ENCODE measurements at regions not wholly inside any gene's neighbourhood (a gene's known extent, or its start where the extent isn't known, plus 50 kb on each side); places are given as distances from the start of the nearest gene placed in this dataset.
A peak's percentile ranks its signal among the peaks of the same experiment; 100 is the strongest.
"Not testable (repeated sequence)": the region's sequence is repeated elsewhere in the genome, so short reads cannot be mapped to it uniquely, and the experiment has no call there.

DNA sequence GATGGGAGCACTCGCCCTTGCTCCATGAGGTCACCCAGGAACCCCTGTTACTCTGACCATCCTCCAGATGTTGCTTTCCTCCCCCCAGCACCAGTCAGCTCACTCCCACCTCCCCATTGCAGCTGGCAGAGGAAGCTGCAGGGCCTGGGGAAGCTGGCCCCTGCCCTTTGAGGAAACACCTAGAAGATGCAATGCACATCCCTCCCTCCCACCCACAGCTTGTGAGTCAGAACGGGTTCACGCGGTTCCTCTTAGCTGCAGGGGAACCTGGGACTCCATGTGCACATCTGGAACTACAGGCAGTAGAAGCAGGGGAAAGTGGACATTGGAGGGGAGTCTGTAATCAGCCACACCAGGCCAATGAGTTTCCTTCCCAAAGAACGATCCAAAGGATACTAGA lies 96.9 kb downstream of the KATNIP start:
- Histone ChIP-seq H3K36me3 (ENCODE audit: control insufficient read depth in 4 of 4, insufficient read depth in 4 of 4, low read length in 3 of 4) (peaks cover 0 to 11% (median 2%) of the 10 kb centered on the region in 4 experiments), H3K27me3 (replicated peaks in 2 of 5; ENCODE audit: control insufficient read depth in 4 of 5, insufficient read depth in 5 of 5, low read length in 4 of 5) (no peaks in the 10 kb centered on the region), H3K27ac (ENCODE audit: insufficient read depth in 1 of 2, low read depth in 1 of 2, low read length in 2 of 2, poor library complexity in 1 of 2, severe bottlenecking in 2 of 2) (no peak overlapping the region), H3K4me1 (ENCODE audit: control extremely low read depth in 1 of 4, control insufficient read depth in 4 of 4, insufficient read depth in 4 of 4, low read length in 3 of 4) (peaks cover 0 to 11% (median 0%) of the 10 kb centered on the region in 4 experiments), H3K9me3 (ENCODE audit: control extremely low read depth in 1 of 5, control insufficient read depth in 4 of 5, insufficient read depth in 2 of 5, low read depth in 1 of 5, low read length in 4 of 5) (no peaks in the 10 kb centered on the region), H3K4me3 (ENCODE audit: control insufficient read depth in 1 of 7, extremely low read depth in 1 of 7, insufficient read depth in 4 of 7, low read depth in 2 of 7, low read length in 6 of 7) (no peak overlapping the region)
- WGBS (ENCODE audit: insufficient coverage): 73% methylated on average over 5 of the region's 5 CpGs
- DNase-seq: peak in 2 of 3 donors; percentile 34 to 44
- ChIA-PET POLR2A (no interaction called here), CTCF (interaction anchor here (1.8 kb wide), 1 partner anchor 16 kb away, joined by 3 read pairs; no protein-coding TSS in a partner anchor)

DNA sequence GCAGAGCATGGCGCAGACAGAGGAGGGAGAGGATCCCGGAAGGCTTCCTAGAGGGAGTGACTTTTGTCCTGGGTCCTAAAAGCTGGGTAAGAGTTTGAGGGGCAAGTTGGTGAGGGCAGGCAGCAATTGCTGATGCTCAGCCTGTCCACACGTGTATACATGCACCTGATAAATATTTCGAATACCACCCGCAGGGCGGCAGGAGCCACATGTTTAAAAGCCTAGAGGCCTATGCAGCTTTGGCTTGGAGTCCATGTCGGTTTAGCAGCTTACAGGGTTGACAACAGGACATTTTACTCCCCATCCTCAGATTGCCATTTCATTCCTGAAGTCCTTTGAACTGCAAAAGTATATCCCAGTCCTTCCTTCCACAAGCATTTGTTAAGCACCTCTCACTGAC lies 99.1 kb downstream of the KATNIP start:
- POLR2A ChIA-PET: no interaction called here
- WGBS (ENCODE audit: insufficient coverage): 100% methylated on average over 7 of the region's 7 CpGs
- Histone ChIP-seq H3K9me3 (ENCODE audit: control extremely low read depth in 1 of 5, control insufficient read depth in 4 of 5, insufficient read depth in 2 of 5, low read depth in 1 of 5, low read length in 4 of 5) (no peaks in the 10 kb centered on the region), H3K4me1 (ENCODE audit: control extremely low read depth in 1 of 4, control insufficient read depth in 4 of 4, insufficient read depth in 4 of 4, low read length in 3 of 4) (peaks cover 0 to 11% (median 0%) of the 10 kb centered on the region in 4 experiments), H3K4me3 (ENCODE audit: control insufficient read depth in 1 of 7, extremely low read depth in 1 of 7, insufficient read depth in 4 of 7, low read depth in 2 of 7, low read length in 6 of 7) (no peak overlapping the region), H3K36me3 (ENCODE audit: control insufficient read depth in 4 of 4, insufficient read depth in 4 of 4, low read length in 3 of 4) (peaks cover 0 to 11% (median 2%) of the 10 kb centered on the region in 4 experiments), H3K27ac (ENCODE audit: insufficient read depth in 1 of 2, low read depth in 1 of 2, low read length in 2 of 2, poor library complexity in 1 of 2, severe bottlenecking in 2 of 2) (no peak overlapping the region), H3K27me3 (replicated peaks in 2 of 5; ENCODE audit: control insufficient read depth in 4 of 5, insufficient read depth in 5 of 5, low read length in 4 of 5) (no peaks in the 10 kb centered on the region)
- DNase-seq: no peak
- CTCF ChIA-PET: interaction anchor here (1.2 to 1.4 kb wide), 2 partner anchors 9 to 20 kb away, joined by 3 to 4 read pairs; no protein-coding TSS in a partner anchor

DNA sequence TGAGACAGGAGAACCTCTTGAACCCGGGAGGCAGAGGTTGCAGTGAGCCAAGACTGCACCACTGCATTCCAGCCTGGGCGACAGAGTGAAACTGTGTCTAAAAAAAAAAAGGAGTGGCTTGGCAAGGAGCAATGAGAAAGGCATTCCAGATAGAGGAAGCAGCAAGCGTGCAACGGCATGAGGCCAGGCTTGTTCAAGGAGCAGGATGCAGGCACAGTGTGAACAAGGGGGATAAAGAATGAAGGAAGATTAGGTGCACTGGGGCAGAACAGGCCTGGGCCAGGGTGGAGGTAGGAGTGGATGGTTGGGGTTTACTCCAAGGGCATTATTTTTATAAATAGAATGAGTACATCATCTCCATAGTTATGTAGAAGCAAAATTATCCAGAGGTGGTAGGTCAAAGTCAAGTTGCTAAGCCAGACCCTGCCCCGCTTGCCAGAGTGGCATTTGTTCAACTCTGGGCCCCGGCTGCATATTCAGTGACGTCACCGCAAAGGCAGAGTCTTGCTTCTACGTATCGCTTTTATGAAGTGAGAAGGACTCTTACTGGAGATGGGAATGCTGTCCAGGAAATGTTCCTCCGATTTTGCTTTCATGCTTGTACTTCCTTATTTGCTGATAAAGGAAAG lies 100.2 kb downstream of the KATNIP start:
- POLR2A ChIA-PET: no interaction called here
- H3K27ac ChIP-seq (ENCODE audit: insufficient read depth in 1 of 2, low read depth in 1 of 2, low read length in 2 of 2, poor library complexity in 1 of 2, severe bottlenecking in 2 of 2): no peak overlapping the region
- H3K27me3 ChIP-seq (replicated peaks in 2 of 5; ENCODE audit: control insufficient read depth in 4 of 5, insufficient read depth in 5 of 5, low read length in 4 of 5): no peaks in the 10 kb centered on the region
- peaks cover 0 to 11% (median 2%) of the 10 kb centered on the region in 4 experiments for H3K36me3 ChIP-seq (ENCODE audit: control insufficient read depth in 4 of 4, insufficient read depth in 4 of 4, low read length in 3 of 4)
- H3K4me3 ChIP-seq (ENCODE audit: control insufficient read depth in 1 of 7, extremely low read depth in 1 of 7, insufficient read depth in 4 of 7, low read depth in 2 of 7, low read length in 6 of 7): no peak overlapping the region
- H3K4me1 ChIP-seq (ENCODE audit: control extremely low read depth in 1 of 4, control insufficient read depth in 4 of 4, insufficient read depth in 4 of 4, low read length in 3 of 4): peaks cover 0 to 11% (median 0%) of the 10 kb centered on the region in 4 experiments
- no peaks in the 10 kb centered on the region for H3K9me3 ChIP-seq (ENCODE audit: control extremely low read depth in 1 of 5, control insufficient read depth in 4 of 5, insufficient read depth in 2 of 5, low read depth in 1 of 5, low read length in 4 of 5)
- CTCF ChIA-PET: interaction anchor here (1.4 kb wide), 1 partner anchor 11 kb away, joined by 4 read pairs; no protein-coding TSS in a partner anchor
- WGBS (ENCODE audit: insufficient coverage): 96% methylated on average over 11 of the region's 11 CpGs
- DNase-seq: no peak

- Histone ChIP-seq H3K4me1 (ENCODE audit: control extremely low read depth in 1 of 4, control insufficient read depth in 4 of 4, insufficient read depth in 4 of 4, low read length in 3 of 4) (peaks cover 0 to 7% (median 0%) of the 10 kb centered on the region in 4 experiments), H3K4me3 (ENCODE audit: control insufficient read depth in 1 of 7, extremely low read depth in 1 of 7, insufficient read depth in 4 of 7, low read depth in 2 of 7, low read length in 6 of 7) (no peak overlapping the region), H3K27me3 (replicated peaks in 2 of 5; ENCODE audit: control insufficient read depth in 4 of 5, insufficient read depth in 5 of 5, low read length in 4 of 5) (no peaks in the 10 kb centered on the region), H3K27ac (ENCODE audit: insufficient read depth in 1 of 2, low read depth in 1 of 2, low read length in 2 of 2, poor library complexity in 1 of 2, severe bottlenecking in 2 of 2) (no peak overlapping the region), H3K36me3 (ENCODE audit: control insufficient read depth in 4 of 4, insufficient read depth in 4 of 4, low read length in 3 of 4) (peaks cover 0 to 11% (median 5%) of the 10 kb centered on the region in 4 experiments), H3K9me3 (ENCODE audit: control extremely low read depth in 1 of 5, control insufficient read depth in 4 of 5, insufficient read depth in 2 of 5, low read depth in 1 of 5, low read length in 4 of 5) (no peaks in the 10 kb centered on the region)
- DNase-seq: no peak
- WGBS (ENCODE audit: insufficient coverage): 93% methylated on average over 3 of the region's 6 CpGs
- POLR2A ChIA-PET: no interaction called here
- CTCF ChIA-PET: no interaction called here
Measured at GRCh38 chr16:27651301-27651700, 101.4 kb downstream of the KATNIP start.

- 93% methylated on average over 4 of the region's 6 CpGs for WGBS (ENCODE audit: insufficient coverage)
- POLR2A ChIA-PET: no interaction called here
Measured at GRCh38 chr16:27657811-27658210, 107.9 kb downstream of the KATNIP start.

GRCh38 chr16:27660507-27660906 lies 110.6 kb downstream of the KATNIP start:
- no peaks in the 10 kb centered on the region for H3K9me3 ChIP-seq (ENCODE audit: control extremely low read depth in 1 of 5, control insufficient read depth in 4 of 5, insufficient read depth in 2 of 5, low read depth in 1 of 5, low read length in 4 of 5)
- H3K27ac ChIP-seq (ENCODE audit: insufficient read depth in 1 of 2, low read depth in 1 of 2, low read length in 2 of 2, poor library complexity in 1 of 2, severe bottlenecking in 2 of 2): no peak overlapping the region
- no peak overlapping the region for H3K4me3 ChIP-seq (ENCODE audit: control insufficient read depth in 1 of 7, extremely low read depth in 1 of 7, insufficient read depth in 4 of 7, low read depth in 2 of 7, low read length in 6 of 7)
- H3K4me1 ChIP-seq (ENCODE audit: control extremely low read depth in 1 of 4, control insufficient read depth in 4 of 4, insufficient read depth in 4 of 4, low read length in 3 of 4): no peaks in the 10 kb centered on the region
- CTCF ChIA-PET: no interaction called here
- no peak for DNase-seq
- WGBS (ENCODE audit: insufficient coverage): 100% methylated on average over 1 of the region's 4 CpGs
- no peaks in the 10 kb centered on the region for H3K27me3 ChIP-seq (replicated peaks in 2 of 5; ENCODE audit: control insufficient read depth in 4 of 5, insufficient read depth in 5 of 5, low read length in 4 of 5)
- POLR2A ChIA-PET: no interaction called here
- peaks cover 0 to 6% (median 0%) of the 10 kb centered on the region in 4 experiments for H3K36me3 ChIP-seq (ENCODE audit: control insufficient read depth in 4 of 4, insufficient read depth in 4 of 4, low read length in 3 of 4)

More at GRCh38 chr16:27657811-27658210, 107.9 kb downstream of the KATNIP start:
- DNase-seq: no peak
- Histone ChIP-seq H3K27ac (ENCODE audit: insufficient read depth in 1 of 2, low read depth in 1 of 2, low read length in 2 of 2, poor library complexity in 1 of 2, severe bottlenecking in 2 of 2) (no peak overlapping the region), H3K27me3 (replicated peaks in 2 of 5; ENCODE audit: control insufficient read depth in 4 of 5, insufficient read depth in 5 of 5, low read length in 4 of 5) (no peaks in the 10 kb centered on the region), H3K4me1 (ENCODE audit: control extremely low read depth in 1 of 4, control insufficient read depth in 4 of 4, insufficient read depth in 4 of 4, low read length in 3 of 4) (no peaks in the 10 kb centered on the region), H3K36me3 (ENCODE audit: control insufficient read depth in 4 of 4, insufficient read depth in 4 of 4, low read length in 3 of 4) (peaks cover 0 to 7% (median 0%) of the 10 kb centered on the region in 4 experiments), H3K4me3 (ENCODE audit: control insufficient read depth in 1 of 7, extremely low read depth in 1 of 7, insufficient read depth in 4 of 7, low read depth in 2 of 7, low read length in 6 of 7) (no peak overlapping the region), H3K9me3 (ENCODE audit: control extremely low read depth in 1 of 5, control insufficient read depth in 4 of 5, insufficient read depth in 2 of 5, low read depth in 1 of 5, low read length in 4 of 5) (no peaks in the 10 kb centered on the region)
- CTCF ChIA-PET: no interaction called here

GRCh38 chr16:27663235-27663634 lies 113.3 kb downstream of the KATNIP start:
- H3K27ac ChIP-seq (ENCODE audit: insufficient read depth in 1 of 2, low read depth in 1 of 2, low read length in 2 of 2, poor library complexity in 1 of 2, severe bottlenecking in 2 of 2); H3K4me3 ChIP-seq (ENCODE audit: control insufficient read depth in 1 of 7, extremely low read depth in 1 of 7, insufficient read depth in 4 of 7, low read depth in 2 of 7, low read length in 6 of 7); H3K27me3 ChIP-seq (replicated peaks in 2 of 5; ENCODE audit: control insufficient read depth in 4 of 5, insufficient read depth in 5 of 5, low read length in 4 of 5); CTCF ChIA-PET; H3K4me1 ChIP-seq (ENCODE audit: control extremely low read depth in 1 of 4, control insufficient read depth in 4 of 4, insufficient read depth in 4 of 4, low read length in 3 of 4); POLR2A ChIA-PET; DNase-seq; H3K9me3 ChIP-seq (ENCODE audit: control extremely low read depth in 1 of 5, control insufficient read depth in 4 of 5, insufficient read depth in 2 of 5, low read depth in 1 of 5, low read length in 4 of 5); H3K36me3 ChIP-seq (ENCODE audit: control insufficient read depth in 4 of 4, insufficient read depth in 4 of 4, low read length in 3 of 4): not testable (repeated sequence)
- WGBS (ENCODE audit: insufficient coverage): 95% methylated on average over 4 of the region's 7 CpGs
